ENCODE measurements at regions not wholly inside any gene's neighbourhood (a gene's known extent, or its start where the extent isn't known, plus 50 kb on each side); places are given as distances from the start of the nearest gene placed in this dataset.

DNA sequence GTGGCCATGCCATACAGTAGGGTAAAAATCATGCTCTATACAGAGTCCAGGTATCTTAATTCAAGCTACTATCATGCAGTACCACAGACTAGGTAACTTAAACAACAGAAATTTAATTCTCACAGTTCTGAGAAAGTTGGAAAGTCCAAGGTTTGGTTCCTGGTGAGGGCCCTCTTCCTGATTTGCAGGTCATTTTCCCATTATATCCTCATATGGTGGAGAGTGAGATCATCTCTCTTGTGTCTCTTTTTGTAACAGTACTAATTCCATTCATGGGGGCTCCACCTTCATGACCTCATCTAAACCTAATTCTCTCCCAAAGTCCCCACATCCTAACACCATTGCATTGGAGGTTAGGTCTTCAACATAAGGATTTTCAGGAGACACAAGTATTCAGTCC is 335.0 kb upstream of the ACVR2A start:
- DNase-seq, result no peak
- Histone ChIP-seq H3K18ac (ENCODE audit: insufficient read length, low read depth, low read length) (no peak overlapping the region), H3K56ac (ENCODE audit: insufficient read length, low read depth, low read length) (no peak overlapping the region), H3K79me1 (ENCODE audit: insufficient read depth, low read depth, low read length, poor library complexity, severe bottlenecking) (no peaks in the 10 kb centered on the region), H4K8ac (replicated peaks; ENCODE audit: insufficient read length, low read depth, low read length) (no peak overlapping the region), H3K4me1 (ENCODE audit: insufficient read depth, low read length) (peaks cover 3% of the 10 kb centered on the region; the same call in 1 of the 2 replicates), H4K5ac (ENCODE audit: insufficient read length, low read depth, low read length) (no peak overlapping the region), H3K4me2 (ENCODE audit: insufficient read depth, insufficient read length, low read length) (no peak overlapping the region), H3K79me2 (ENCODE audit: insufficient read depth, low read length) (no peaks in the 10 kb centered on the region), H3T11ph (ENCODE audit: low read length) (no peak overlapping the region), H3K27me3 (ENCODE audit: insufficient read depth, low read length) (no peaks in the 10 kb centered on the region), H3K23ac (ENCODE audit: insufficient read length, low read depth, low read length) (no peak overlapping the region), H3K14ac (ENCODE audit: insufficient read depth, low read length) (no peak overlapping the region), H4K20me1 (ENCODE audit: control insufficient read depth, insufficient read depth, insufficient read length) (no peaks in the 10 kb centered on the region), H2AK5ac (ENCODE audit: insufficient read length, low read length) (no peak overlapping the region), H2BK120ac (ENCODE audit: low read depth, low read length, poor library complexity, severe bottlenecking) (no peak overlapping the region), H2BK20ac (ENCODE audit: low read depth, low read length, poor library complexity, severe bottlenecking) (no peak overlapping the region), H2AFZ (ENCODE audit: low read length) (no peak overlapping the region), H3K9ac (ENCODE audit: extremely low read depth, insufficient read length, low read length) (no peak overlapping the region), H3K27ac (ENCODE audit: insufficient read length, low read depth, low read length) (no peak overlapping the region), H4K91ac (ENCODE audit: insufficient read length, low read depth, low read length) (no peak overlapping the region), H2BK15ac (ENCODE audit: low read depth, low read length) (no peak overlapping the region), H2BK12ac (ENCODE audit: insufficient read length, low read depth, low read length) (no peak overlapping the region), H2BK5ac (ENCODE audit: insufficient read length, low read length) (no peak overlapping the region), H3K23me2 (ENCODE audit: insufficient read length, low read depth, low read length, poor library complexity, severe bottlenecking) (no peaks in the 10 kb centered on the region), H3K4ac (ENCODE audit: low read depth, low read length) (no peak overlapping the region), H3K9me3 (ENCODE audit: control insufficient read depth, low read depth, low read length) (no peaks in the 10 kb centered on the region)
- Mint-ChIP-seq H3K4me3 (no peak overlapping the region), H3K9me3 (peaks cover 2 to 4% of the 10 kb centered on the region in 2 experiments; a peak in 3 of 5 replicates), H3K27me3 (ENCODE audit: low read depth) (no peaks in the 10 kb centered on the region), H3K4me1 (peaks cover 8 to 10% of the 10 kb centered on the region in 2 experiments), H3K27ac (no peak overlapping the region), H3K36me3 (ENCODE audit: insufficient read depth in 1 of 3, low read depth in 3 of 3) (peaks cover 0 to 15% (median 4%) of the 10 kb centered on the region in 3 experiments; a peak in 5 of 7 replicates)
- TF ChIP-seq CTCF (conservative IDR thresholded peaks at IDR 0.05), result no peak
